Epithelial cell of esophagus (primary cell): ENCODE measurements at regions not wholly inside any gene's neighbourhood (a gene's known extent, or its start where the extent isn't known, plus 50 kb on each side); places are given as distances from the start of the nearest gene placed in this dataset.
"Not testable (repeated sequence)": the region's sequence is repeated elsewhere in the genome, so short reads cannot be mapped to it uniquely, and the experiment has no call there.

Source experiments
- DNase-seq: peaks from one replicate; pipeline ENCODE4 v3.0.0; 2010; ENCODE audit warnings: low read depth
- H3K4me3 ChIP-seq: 2 replicates; pipeline ENCODE4 v1.5.1; 2011; ENCODE audit warnings: mild to moderate bottlenecking, low read length, control low read depth
- CTCF ChIP-seq: IDR thresholded peaks from 2 replicates; pipeline ENCODE4 v1.5.1; 2011; ENCODE audit warnings: low read depth, mild to moderate bottlenecking, low read length, control low read depth, inconsistent platforms; ENCODE audit not compliant: insufficient read depth; ENCODE audit errors: missing control alignments

GRCh38 chr2:153420394-153420793, 58.2 kb downstream of the RPRM start:
- no peak for TF ChIP-seq CTCF
- no peak overlapping the region for H3K4me3 ChIP-seq
- no peak for DNase-seq

- no peak for DNase-seq
- no peak for TF ChIP-seq CTCF
- no peak overlapping the region for H3K4me3 ChIP-seq
These were observed 61.5 kb downstream of the RPRM start for GRCh38 chr2:153417077-153417476.

- no peak for DNase-seq
- no peak overlapping the region for H3K4me3 ChIP-seq
- TF ChIP-seq CTCF: no peak
These were observed 62.5 kb downstream of the RPRM start for GRCh38 chr2:153416071-153416470.

GRCh38 chr2:153408710-153409385, 69.7 kb downstream of the RPRM start:
- no peak overlapping the region for H3K4me3 ChIP-seq
- DNase-seq: peak; percentile 83
- no peak for TF ChIP-seq CTCF

GRCh38 chr2:153405196-153405595, 73.4 kb downstream of the RPRM start:
- H3K4me3 ChIP-seq: no peak overlapping the region
- no peak for TF ChIP-seq CTCF
- DNase-seq: peak; percentile 91

GRCh38 chr2:153404792-153405191, 73.8 kb downstream of the RPRM start:
- TF ChIP-seq CTCF: no peak
- no peak for DNase-seq
- no peak overlapping the region for H3K4me3 ChIP-seq

GRCh38 chr2:153403940-153404339, 74.6 kb downstream of the RPRM start:
- TF ChIP-seq CTCF: no peak
- no peak overlapping the region for H3K4me3 ChIP-seq
- no peak for DNase-seq

GRCh38 chr2:153403352-153403751, 75.2 kb downstream of the RPRM start:
- not testable (repeated sequence) for DNase-seq, H3K4me3 ChIP-seq
